H1 (cell line): ENCODE measurements at regions not wholly inside any gene's neighbourhood (a gene's known extent, or its start where the extent isn't known, plus 50 kb on each side); places are given as distances from the start of the nearest gene placed in this dataset.

ENCODE experiments used
- CTCF ChIA-PET: fragments of 300-600 bp; sonication (Branson Sonifier 250); formaldehyde crosslinking; loops from one replicate; lab custom pipeline; 2021; ENCODE audit not compliant: partially characterized antibody; lab: Charles Lee
- POLR2A ChIA-PET: fragments of 300-600 bp; sonication (Branson Sonifier 250); formaldehyde crosslinking; loops from one replicate; lab custom pipeline; 2021; ENCODE audit warnings: inconsistent platforms; ENCODE audit not compliant: partially characterized antibody; lab: Charles Lee
- DNase-seq, 2 experiments: peaks; one replicate each; pipeline versions ENCODE4 v3.0.0 to v3.0.0-alpha.2; 2010 to 2022; ENCODE audit warnings: low spot score in 2 of 2, low read depth in 1 of 2, mixed read lengths in 1 of 2
- FAIRE-seq: peaks from 2 replicates; lab custom pipeline; 2011; peaks lifted over from hg19 to GRCh38; lab: Jason Lieb, UNC
- H2AFZ ChIP-seq: 2 replicates; pipeline ENCODE4 v1.8.1; 2012; ENCODE audit warnings: low read length, inconsistent platforms
- H2AK5ac ChIP-seq: 2 replicates; pipeline ENCODE4 v1.6.1; 2013; ENCODE audit warnings: low read depth, low read length
- H2BK120ac ChIP-seq: replicated peaks from 2 replicates; pipeline ENCODE3; 2013; ENCODE audit warnings: low read depth, low read length, inconsistent platforms
- H2BK12ac ChIP-seq: 2 replicates; pipeline ENCODE4 v1.6.1; 2013; ENCODE audit warnings: low read depth, low read length
- H2BK15ac ChIP-seq: 2 replicates; pipeline ENCODE4 v1.6.1; 2013; ENCODE audit warnings: low read length
- H2BK20ac ChIP-seq: 2 replicates; pipeline ENCODE4 v1.6.1; 2013; ENCODE audit warnings: low read length
- H2BK5ac ChIP-seq: 2 replicates; pipeline ENCODE4 v1.6.1; 2013; ENCODE audit warnings: low read depth, low read length
- H3K14ac ChIP-seq: 2 replicates; pipeline ENCODE4 v1.6.1; 2013; ENCODE audit warnings: inconsistent platforms; ENCODE audit not compliant: insufficient read length
- H3K18ac ChIP-seq: 2 replicates; pipeline ENCODE4 v1.6.1; 2013; ENCODE audit warnings: low read length; ENCODE audit errors: extremely low read depth
- H3K23ac ChIP-seq: 2 replicates; pipeline ENCODE4 v1.6.1; 2013; ENCODE audit warnings: inconsistent platforms; ENCODE audit not compliant: insufficient read length
- H3K23me2 ChIP-seq: 2 replicates; pipeline ENCODE4 v1.6.1; 2013; ENCODE audit warnings: low read depth, low read length
- H3K27ac ChIP-seq: 2 replicates; pipeline ENCODE4 v1.6.1; 2011; ENCODE audit warnings: low read depth, low read length, inconsistent platforms
- H3K27me3 ChIP-seq, 4 experiments: replicated peaks in 1 of 4; 1 replicate in 1 of 4; 2 replicates in 3 of 4; pipeline versions ENCODE4 v1.6.1 to v1.8.1; 2011 to 2013; ENCODE audit warnings: low read length in 3 of 4, mild to moderate bottlenecking in 3 of 4, inconsistent platforms in 2 of 4, mixed read lengths in 2 of 4, moderate library complexity in 1 of 4; ENCODE audit not compliant: control insufficient read depth in 3 of 4, insufficient read depth in 3 of 4; ENCODE audit errors: extremely low read depth in 1 of 4
- H3K36me3 ChIP-seq, 4 experiments: 2 replicates each; pipeline versions ENCODE4 v1.6.1 to v1.8.1; 2011 to 2013; ENCODE audit warnings: mild to moderate bottlenecking in 4 of 4, low read length in 3 of 4, moderate library complexity in 2 of 4, control low read depth in 1 of 4, inconsistent platforms in 1 of 4; ENCODE audit not compliant: insufficient read depth in 4 of 4, control insufficient read depth in 2 of 4
- H3K4ac ChIP-seq: replicated peaks from 2 replicates; pipeline ENCODE3; 2013; ENCODE audit warnings: low read length, low read depth, mixed read lengths, inconsistent platforms; ENCODE audit not compliant: insufficient read length
- H3K4me1 ChIP-seq, 4 experiments: replicated peaks in 1 of 4; 1 replicate in 1 of 4; 2 replicates in 3 of 4; pipeline versions ENCODE4 v1.6.1 to v1.8.1; 2011 to 2013; ENCODE audit warnings: low read length in 3 of 4, inconsistent platforms in 2 of 4, mixed read lengths in 1 of 4; ENCODE audit not compliant: insufficient read depth in 4 of 4, control insufficient read depth in 3 of 4
- H3K4me2 ChIP-seq, 2 experiments: 2 replicates each; pipeline versions ENCODE4 v1.6.1 to v1.8.1; 2011 to 2013; ENCODE audit warnings: low read depth in 2 of 2, low read length in 2 of 2, control low read depth in 1 of 2, inconsistent platforms in 1 of 2, mild to moderate bottlenecking in 1 of 2; ENCODE audit not compliant: insufficient read depth in 1 of 2
- H3K4me3 ChIP-seq, 4 experiments: fragments of 200-600, 300-600 bp in 1 of 4; sonication (generic), shearing (Covaris generic), sonication (Bioruptor Twin) in 1 of 4; 2 replicates each; pipeline versions ENCODE4 v1.5.1 to v1.8.1; 2011 to 2016; ENCODE audit warnings: low read length in 4 of 4, low read depth in 3 of 4, control low read depth in 2 of 4, inconsistent platforms in 2 of 4, mild to moderate bottlenecking in 2 of 4, mixed read lengths in 1 of 4, moderate library complexity in 1 of 4; ENCODE audit not compliant: insufficient read depth in 2 of 4; ENCODE audit errors: extremely low read depth in 1 of 4
- H3K56ac ChIP-seq: replicated peaks from 2 replicates; pipeline ENCODE3; 2013; ENCODE audit warnings: low read depth, mild to moderate bottlenecking, mixed read lengths, low read length, inconsistent platforms; ENCODE audit not compliant: insufficient read length
- H3K79me1 ChIP-seq: 2 replicates; pipeline ENCODE4 v1.6.1; 2013; ENCODE audit warnings: low read depth, low read length, control low read depth
- H3K79me2 ChIP-seq, 2 experiments: 2 replicates each; pipeline versions ENCODE4 v1.6.1 to v1.8.1; 2012 to 2013; ENCODE audit warnings: low read length in 2 of 2, mild to moderate bottlenecking in 2 of 2, inconsistent platforms in 1 of 2; ENCODE audit not compliant: insufficient read depth in 2 of 2, control insufficient read depth in 1 of 2
- H3K9ac ChIP-seq, 4 experiments: replicated peaks in 1 of 4; 1 replicate in 1 of 4; 2 replicates in 3 of 4; pipeline versions ENCODE4 v1.6.1 to v1.8.1; 2011 to 2013; ENCODE audit warnings: low read depth in 3 of 4, low read length in 3 of 4, control low read depth in 2 of 4, mild to moderate bottlenecking in 2 of 4, moderate library complexity in 2 of 4, inconsistent platforms in 1 of 4; ENCODE audit errors: extremely low read depth in 1 of 4
- H3K9me3 ChIP-seq, 2 experiments: 2 replicates each; pipeline versions ENCODE4 v1.6.1 to v1.8.1; 2012 to 2013; ENCODE audit warnings: mild to moderate bottlenecking in 2 of 2, moderate library complexity in 2 of 2, control low read depth in 1 of 2, inconsistent platforms in 1 of 2, low read depth in 1 of 2, low read length in 1 of 2, mixed read lengths in 1 of 2; ENCODE audit not compliant: insufficient read depth in 2 of 2
- H4K20me1 ChIP-seq, 2 experiments: replicated peaks in 1 of 2; 2 replicates each; pipeline versions ENCODE3 to v1.8.1; 2011 to 2013; ENCODE audit warnings: inconsistent platforms in 2 of 2, low read length in 2 of 2, mild to moderate bottlenecking in 1 of 2; ENCODE audit not compliant: insufficient read depth in 2 of 2, control insufficient read depth in 1 of 2
- H4K5ac ChIP-seq: 2 replicates; pipeline ENCODE4 v1.6.1; 2013; ENCODE audit warnings: low read length, low read depth, mixed read lengths, inconsistent platforms; ENCODE audit not compliant: insufficient read length
- H4K8ac ChIP-seq: 2 replicates; pipeline ENCODE4 v1.8.0; 2013; ENCODE audit warnings: mild to moderate bottlenecking, moderate library complexity, low read length, inconsistent platforms; ENCODE audit not compliant: insufficient read depth; ENCODE audit errors: extremely low read depth
- H4K91ac ChIP-seq: replicated peaks from 2 replicates; pipeline ENCODE3; 2013; ENCODE audit warnings: low read length, mixed read lengths, inconsistent platforms; ENCODE audit not compliant: insufficient read length
- CTCF ChIP-seq, 3 experiments: IDR thresholded peaks; 1 replicate in 2 of 3; 2 replicates in 1 of 3; pipeline versions ENCODE4 v1.5.1 to v1.6.1; 2011; ENCODE audit warnings: low read length in 3 of 3, mild to moderate bottlenecking in 3 of 3, inconsistent platforms in 2 of 3, low read depth in 1 of 3, moderate library complexity in 1 of 3; ENCODE audit not compliant: insufficient read depth in 1 of 3; ENCODE audit errors: control extremely low read depth in 1 of 3
- FOSL1 ChIP-seq: IDR thresholded peaks from 2 replicates; pipeline ENCODE4 v1.6.1; 2011; ENCODE audit warnings: mild to moderate bottlenecking, low read depth, low read length, moderate library complexity; ENCODE audit not compliant: insufficient read depth
- RAD21 ChIP-seq, 2 experiments: IDR thresholded peaks in 1 of 2; conservative IDR thresholded peaks in 1 of 2; 2 replicates each; pipeline ENCODE4 v1.6.1; 2011; ENCODE audit warnings: low read depth in 2 of 2, low read length in 2 of 2, improper control_type of control experiment in 1 of 2, inconsistent platforms in 1 of 2, mild to moderate bottlenecking in 1 of 2, moderate library complexity in 1 of 2
- SIRT6 ChIP-seq: IDR thresholded peaks from one replicate; pipeline ENCODE4 v1.7.1; 2012; ENCODE audit warnings: low read length, inconsistent platforms
- TAF7 ChIP-seq: optimal IDR thresholded peaks from 2 replicates; pipeline ENCODE3; 2011; ENCODE audit warnings: low read depth, mild to moderate bottlenecking, inconsistent platforms, low read length, moderate library complexity, borderline replicate concordance
- TEAD4 ChIP-seq: IDR thresholded peaks from 2 replicates; pipeline ENCODE4 v1.6.1; 2012; ENCODE audit warnings: low read depth, low read length, inconsistent platforms, mixed read lengths
- WGBS, 2 experiments: shearing (Covaris generic) in 1 of 2; methylation state at CpG; one replicate each; pipeline versions ENCODE4 v1.1.6 to v1.1.7; 2013 to 2015; ENCODE audit warnings: low lambda C conversion rate in 2 of 2, mixed read lengths in 2 of 2, inconsistent platforms in 1 of 2, low coverage in 1 of 2, missing lambda C conversion rate in 1 of 2; ENCODE audit not compliant: insufficient replicate concordance in 2 of 2, insufficient coverage in 1 of 2, insufficient read length in 1 of 2; ENCODE audit errors: extremely low coverage in 1 of 2, missing lambda C conversion rate in 1 of 2; 5-methylcytosine and 5-hydroxymethylcytosine counted together

GRCh38 chr5:157933005-157933404, 74.1 kb upstream of the CLINT1 start:
- Histone ChIP-seq H3K4ac (no peak overlapping the region), H3K18ac (no peak overlapping the region), H3K14ac (no peak overlapping the region), H2BK5ac (no peak overlapping the region), H2BK120ac (no peak overlapping the region), H3K9me3 (no peaks in the 10 kb centered on the region), H2BK15ac (no peak overlapping the region), H3K27me3 (no peaks in the 10 kb centered on the region), H3K4me2 (no peak overlapping the region), H4K20me1 (no peaks in the 10 kb centered on the region), H3K56ac (no peak overlapping the region), H2AK5ac (no peak overlapping the region), H4K8ac (no peak overlapping the region), H3K4me1 (no peaks in the 10 kb centered on the region), H4K91ac (no peak overlapping the region), H3K27ac (no peak overlapping the region), H3K79me2 (no peaks in the 10 kb centered on the region), H2BK20ac (no peak overlapping the region), H3K4me3 (no peak overlapping the region), H2AFZ (no peak overlapping the region), H2BK12ac (no peak overlapping the region), H3K36me3 (no peaks in the 10 kb centered on the region), H3K79me1 (no peaks in the 10 kb centered on the region), H3K23ac (no peak overlapping the region), H4K5ac (no peak overlapping the region), H3K9ac (no peak overlapping the region), H3K23me2 (no peaks in the 10 kb centered on the region)
- ChIA-PET CTCF (interaction anchor here (0.9 to 5.2 kb wide), 7 partner anchors 9 to 116 kb away, joined by 3 to 25 read pairs (median 5); no protein-coding TSS in a partner anchor), POLR2A (interaction anchor here (1.0 kb wide), 1 partner anchor 10 kb away, joined by 3 read pairs; no protein-coding TSS in a partner anchor)
- DNase-seq (no peak), FAIRE-seq (no peak)
- 79% methylated on average over 5 of the region's 5 CpGs; no CpG with 5 or more reads in 1 of the 2 experiments for WGBS, 2 experiments
- no peak for TF ChIP-seq TEAD4
- no peak for TF ChIP-seq RAD21 (IDR thresholded peaks at IDR 0.05 in 1 of 2, conservative IDR thresholded peaks at IDR 0.05 in 1 of 2; ENCODE audit: low read depth in 2 of 2, low read length in 2 of 2)
- TF ChIP-seq TAF7, result no peak
- TF ChIP-seq FOSL1, result no peak
- no peak for TF ChIP-seq CTCF (IDR thresholded peaks at IDR 0.05; ENCODE audit: control extremely low read depth in 1 of 3, insufficient read depth in 1 of 3, low read depth in 1 of 3, low read length in 3 of 3)
- no peak for TF ChIP-seq SIRT6
